Cardiac muscle cell (in vitro differentiated cells and primary cell): ENCODE measurements at regions not wholly inside any gene's neighbourhood (a gene's known extent, or its start where the extent isn't known, plus 50 kb on each side); places are given as distances from the start of the nearest gene placed in this dataset.
A peak's percentile ranks its signal among the peaks of the same experiment; 100 is the strongest.

Experiments used
- DNase-seq, 2 donors: peaks; one replicate each; pipeline versions ENCODE4 v3.0.0 to v3.0.0-alpha.2; 2010 to 2017; ENCODE audit warnings: low read depth in 1 of 2, low spot score in 1 of 2
- H3K27ac ChIP-seq: fragments of 200-600 bp; sonication (generic); 2 replicates; pipeline ENCODE4 v1.5.1; 2016
- H3K27me3 ChIP-seq: fragments of 200-600 bp; sonication (generic); 2 replicates; pipeline ENCODE4 v1.6.0; 2016; ENCODE audit warnings: control low read depth
- H3K36me3 ChIP-seq: fragments of 200-600 bp; sonication (generic); 2 replicates; pipeline ENCODE4 v1.5.1; 2016; ENCODE audit warnings: control low read depth
- H3K4me1 ChIP-seq: fragments of 200-600 bp; sonication (generic); 2 replicates; pipeline ENCODE4 v1.8.1; 2017; ENCODE audit warnings: low read depth, mild to moderate bottlenecking, mixed run types
- H3K4me3 ChIP-seq: fragments of 200-600 bp; sonication (generic); 2 replicates; pipeline ENCODE4 v1.5.1; 2016; ENCODE audit warnings: mild to moderate bottlenecking
- H3K9me3 ChIP-seq: fragments of 200-600 bp; sonication (generic); 2 replicates; pipeline ENCODE4 v1.5.1; 2017; ENCODE audit warnings: low read depth, mild to moderate bottlenecking, control low read depth
- TF ChIP-seq, protein P1 (sequence below): IDR thresholded peaks from 2 replicates; pipeline ENCODE4 v1.5.1; 2012; ENCODE audit warnings: low read depth, mild to moderate bottlenecking, low read length

DNA sequence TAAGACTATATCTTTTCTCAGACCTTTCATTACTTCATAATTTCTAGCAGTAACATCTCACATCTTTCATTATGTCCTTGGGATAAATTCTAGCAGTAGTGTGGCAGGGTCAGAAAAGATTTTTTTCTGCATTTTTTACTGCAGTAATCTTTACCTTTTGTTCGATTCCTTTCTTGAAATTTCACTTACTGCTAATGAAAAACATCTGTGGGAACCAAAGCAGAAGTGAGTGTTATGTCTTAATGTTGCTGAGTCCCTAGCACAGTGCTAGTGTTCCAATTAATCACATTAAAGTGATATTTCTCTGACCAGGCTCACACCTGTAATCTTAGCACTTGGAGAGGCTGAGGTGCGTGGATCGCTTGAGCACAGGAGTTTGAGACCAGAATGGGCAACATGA is 123.6 kb downstream of the EHF start:
- Histone ChIP-seq H3K27me3 (no peaks in the 10 kb centered on the region), H3K36me3 (no peaks in the 10 kb centered on the region), H3K4me1 (peaks cover 6% of the 10 kb centered on the region), H3K4me3 (no peak overlapping the region), H3K9me3 (no peaks in the 10 kb centered on the region), H3K27ac (peak overlapping the region; percentile 48)
- no peak for DNase-seq
- TF ChIP-seq, protein P1, sequence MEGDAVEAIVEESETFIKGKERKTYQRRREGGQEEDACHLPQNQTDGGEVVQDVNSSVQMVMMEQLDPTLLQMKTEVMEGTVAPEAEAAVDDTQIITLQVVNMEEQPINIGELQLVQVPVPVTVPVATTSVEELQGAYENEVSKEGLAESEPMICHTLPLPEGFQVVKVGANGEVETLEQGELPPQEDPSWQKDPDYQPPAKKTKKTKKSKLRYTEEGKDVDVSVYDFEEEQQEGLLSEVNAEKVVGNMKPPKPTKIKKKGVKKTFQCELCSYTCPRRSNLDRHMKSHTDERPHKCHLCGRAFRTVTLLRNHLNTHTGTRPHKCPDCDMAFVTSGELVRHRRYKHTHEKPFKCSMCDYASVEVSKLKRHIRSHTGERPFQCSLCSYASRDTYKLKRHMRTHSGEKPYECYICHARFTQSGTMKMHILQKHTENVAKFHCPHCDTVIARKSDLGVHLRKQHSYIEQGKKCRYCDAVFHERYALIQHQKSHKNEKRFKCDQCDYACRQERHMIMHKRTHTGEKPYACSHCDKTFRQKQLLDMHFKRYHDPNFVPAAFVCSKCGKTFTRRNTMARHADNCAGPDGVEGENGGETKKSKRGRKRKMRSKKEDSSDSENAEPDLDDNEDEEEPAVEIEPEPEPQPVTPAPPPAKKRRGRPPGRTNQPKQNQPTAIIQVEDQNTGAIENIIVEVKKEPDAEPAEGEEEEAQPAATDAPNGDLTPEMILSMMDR: no peak

DNA sequence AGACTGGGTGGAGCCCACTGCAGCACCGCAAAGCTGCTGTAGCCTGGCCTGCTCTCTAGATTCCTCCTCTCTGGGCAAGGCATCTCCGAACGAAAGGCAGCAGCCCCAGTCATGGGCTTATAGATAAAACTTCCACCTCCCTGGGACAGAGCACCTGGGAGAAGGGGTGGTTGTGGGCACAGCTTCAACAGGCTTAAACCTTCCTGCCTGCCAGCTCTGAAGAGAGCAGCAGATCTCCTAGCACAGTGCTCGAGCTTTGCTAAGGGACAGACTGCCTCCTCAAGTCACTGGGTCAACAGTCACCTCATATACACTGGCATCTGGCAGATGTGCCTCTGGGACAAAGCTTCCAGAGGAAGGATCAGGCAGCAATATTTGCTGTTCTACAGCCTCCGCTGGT is 117.3 kb downstream of the EHF start:
- H3K27ac ChIP-seq: no peak overlapping the region
- H3K27me3 ChIP-seq: no peaks in the 10 kb centered on the region
- DNase-seq: no peak
- no peaks in the 10 kb centered on the region for H3K36me3 ChIP-seq
- no peak overlapping the region for H3K4me3 ChIP-seq
- H3K4me1 ChIP-seq: no peaks in the 10 kb centered on the region
- H3K9me3 ChIP-seq: no peaks in the 10 kb centered on the region
- TF ChIP-seq, protein P1: no peak

DNA sequence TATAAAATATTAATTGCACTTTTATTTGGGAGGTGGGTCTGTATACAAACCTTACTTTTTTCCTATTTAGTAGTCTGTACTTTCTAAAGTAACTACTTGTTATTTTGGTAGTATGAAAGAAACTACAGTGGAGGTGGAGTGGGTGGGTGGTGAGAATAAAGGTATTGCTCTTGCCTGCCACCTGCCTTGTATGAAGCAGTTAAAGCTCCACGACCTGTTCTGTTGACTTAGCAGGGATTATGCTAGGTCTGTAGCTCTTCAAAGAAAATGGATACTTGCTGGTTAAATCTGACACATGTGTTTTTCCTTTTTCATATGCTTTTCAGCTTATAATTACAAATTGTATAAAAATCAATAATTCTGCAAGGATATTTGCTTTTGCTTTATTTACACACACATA is 111.9 kb downstream of the EHF start:
- Histone ChIP-seq H3K4me3 (no peak overlapping the region), H3K27ac (no peak overlapping the region), H3K9me3 (no peaks in the 10 kb centered on the region), H3K27me3 (no peaks in the 10 kb centered on the region), H3K4me1 (no peaks in the 10 kb centered on the region), H3K36me3 (no peaks in the 10 kb centered on the region)
- TF ChIP-seq, protein P1: no peak
- DNase-seq: no peak

DNA sequence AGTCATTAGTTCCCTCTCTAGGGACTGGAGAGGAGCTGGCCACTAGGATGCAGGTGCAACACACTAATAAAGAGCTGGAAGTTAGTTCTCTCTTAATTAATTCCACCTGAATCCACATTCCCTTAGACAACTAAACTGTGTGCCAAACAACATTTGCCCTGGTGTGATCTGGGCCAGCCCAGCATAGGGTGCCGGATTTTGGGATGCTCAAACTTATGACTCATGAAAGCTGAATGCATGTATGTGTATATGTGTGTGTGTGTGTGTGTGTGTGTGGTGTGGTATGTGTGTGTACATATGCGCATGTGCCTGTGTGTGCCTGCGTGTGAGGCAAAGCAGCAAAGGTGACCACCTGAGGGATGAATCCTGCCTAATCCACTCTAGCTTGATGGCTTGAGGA is 110.7 kb downstream of the EHF start:
- Histone ChIP-seq H3K9me3 (no peaks in the 10 kb centered on the region), H3K4me3 (no peak overlapping the region), H3K36me3 (no peaks in the 10 kb centered on the region), H3K4me1 (no peaks in the 10 kb centered on the region), H3K27ac (no peak overlapping the region), H3K27me3 (no peaks in the 10 kb centered on the region)
- TF ChIP-seq, protein P1: no peak
- DNase-seq: no peak

DNA sequence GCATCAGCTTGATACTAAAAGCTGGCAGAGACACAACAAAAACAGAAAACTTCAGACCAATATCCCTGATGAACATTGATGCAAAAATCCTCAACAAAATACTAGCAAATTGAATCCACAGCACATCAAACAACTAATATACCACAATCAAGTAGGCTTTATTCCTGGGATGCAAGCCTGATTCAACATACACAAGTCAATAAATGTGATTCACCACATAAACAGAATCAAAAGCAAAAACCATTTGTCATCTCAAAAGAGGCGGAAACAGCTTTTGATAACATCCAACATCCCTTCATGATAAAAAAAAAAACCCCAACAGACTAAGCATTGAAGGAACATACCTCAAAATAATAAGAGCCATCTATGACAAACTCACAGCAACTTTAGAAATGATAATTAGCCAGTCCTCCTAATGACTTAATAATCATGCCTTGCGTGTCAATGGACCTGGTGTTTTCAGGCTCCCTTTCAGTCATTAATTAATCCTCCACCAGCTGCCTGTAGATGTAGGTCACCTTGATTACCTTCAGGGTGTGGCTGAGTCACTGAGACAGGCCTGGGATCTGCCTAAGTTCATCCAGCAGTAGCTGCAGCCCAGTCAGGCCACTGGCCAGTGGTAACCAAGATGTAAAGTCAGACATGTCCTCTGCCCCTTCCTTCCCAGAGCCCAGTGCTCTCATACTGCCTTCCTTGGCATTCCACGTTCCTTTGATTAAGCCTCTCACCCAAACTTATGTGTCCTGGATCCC is 109.8 kb downstream of the EHF start:
- Histone ChIP-seq H3K27ac (no peak overlapping the region), H3K27me3 (no peaks in the 10 kb centered on the region), H3K4me3 (no peak overlapping the region), H3K4me1 (no peaks in the 10 kb centered on the region), H3K36me3 (no peaks in the 10 kb centered on the region), H3K9me3 (no peaks in the 10 kb centered on the region)
- no peak for DNase-seq
- TF ChIP-seq, protein P1: no peak
